ENCODE measurements at regions not wholly inside any gene's neighbourhood (a gene's known extent, or its start where the extent isn't known, plus 50 kb on each side); places are given as distances from the start of the nearest gene placed in this dataset.
"Not testable (repeated sequence)": the region's sequence is repeated elsewhere in the genome, so short reads cannot be mapped to it uniquely, and the experiment has no call there.

DNA sequence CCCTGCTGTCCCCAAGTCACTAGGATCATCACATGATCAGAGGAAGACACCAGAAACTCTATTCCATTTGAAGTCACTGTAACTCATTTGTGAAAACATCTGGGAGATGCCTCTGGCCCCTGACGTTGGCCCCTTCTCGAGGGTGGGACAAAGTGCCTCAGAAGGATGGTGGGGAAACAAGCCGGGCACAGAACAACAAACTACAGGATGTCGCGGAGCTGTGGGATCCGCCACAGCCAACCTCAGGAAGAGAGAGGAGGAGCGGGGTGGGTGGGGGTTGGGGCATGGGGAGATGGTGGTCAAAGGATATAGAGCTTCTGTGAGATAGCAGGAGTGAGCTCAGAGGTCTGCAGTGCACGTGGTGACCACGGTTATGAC, 265.6 kb upstream of the TCERG1L start:
- no peak for DNase-seq (ENCODE audit: low spot score)
- no peak for ATAC-seq

DNA sequence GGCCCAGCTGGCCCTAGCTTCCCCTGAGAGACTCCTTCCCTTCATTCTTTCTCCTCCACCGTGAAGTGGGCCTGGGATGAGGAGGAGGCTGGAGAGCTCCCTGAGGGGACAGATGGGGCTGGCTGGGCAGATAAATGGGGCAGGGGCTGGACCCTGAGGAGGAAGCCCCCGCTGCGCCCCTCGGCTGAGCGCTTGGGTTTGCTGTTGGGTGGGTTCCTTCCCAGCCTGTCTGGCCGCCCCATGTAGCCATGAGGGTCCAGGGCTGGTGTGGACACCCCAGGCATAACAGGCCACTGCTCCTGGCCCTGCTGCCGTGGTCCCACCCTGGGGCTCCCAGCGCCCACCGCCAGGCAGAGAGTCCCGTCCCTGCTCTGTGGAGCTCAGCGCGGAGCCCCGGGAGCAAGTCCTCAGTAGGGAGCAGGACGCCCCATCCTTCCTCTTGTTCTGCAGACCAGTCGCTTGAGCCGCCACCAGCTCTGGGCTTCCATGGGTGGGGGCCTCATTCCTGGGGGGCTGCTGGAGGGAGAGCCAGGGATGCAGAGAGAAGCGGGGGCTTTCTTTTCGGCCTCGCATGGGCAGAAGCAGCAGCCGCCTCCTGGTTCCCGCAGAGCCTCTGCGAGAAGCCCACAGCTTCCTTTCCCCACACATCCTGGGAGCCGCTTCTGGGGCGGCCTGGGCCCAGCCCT, 266.4 kb upstream of the TCERG1L start:
- ATAC-seq = no peak
- no peak for DNase-seq (ENCODE audit: low spot score)

DNA sequence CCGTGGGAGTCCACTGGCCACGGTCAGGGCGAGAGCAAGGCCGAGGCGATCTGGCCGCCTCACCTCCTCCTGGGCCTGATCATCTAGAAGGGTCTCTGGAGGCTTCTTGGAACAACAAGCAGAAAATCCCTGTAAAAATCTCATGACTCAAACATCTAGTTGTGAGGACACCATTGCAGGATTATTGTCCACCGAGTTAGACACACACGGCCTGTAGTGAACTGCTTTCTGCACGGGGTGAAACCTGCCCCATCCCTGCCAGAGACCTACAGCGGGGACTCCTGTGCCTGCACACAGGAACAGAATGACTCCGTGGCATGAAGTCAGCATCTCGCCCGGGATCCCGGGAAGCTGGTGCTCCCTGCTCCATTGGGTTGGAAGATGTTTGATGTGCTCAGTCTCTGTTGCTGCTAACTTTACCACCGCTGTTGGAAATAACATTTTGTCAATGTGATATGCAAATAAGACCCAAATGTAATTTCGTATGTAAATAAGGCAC, 267.0 kb upstream of the TCERG1L start:
- ATAC-seq (no peak), DNase-seq (ENCODE audit: low spot score) (no peak)

DNA sequence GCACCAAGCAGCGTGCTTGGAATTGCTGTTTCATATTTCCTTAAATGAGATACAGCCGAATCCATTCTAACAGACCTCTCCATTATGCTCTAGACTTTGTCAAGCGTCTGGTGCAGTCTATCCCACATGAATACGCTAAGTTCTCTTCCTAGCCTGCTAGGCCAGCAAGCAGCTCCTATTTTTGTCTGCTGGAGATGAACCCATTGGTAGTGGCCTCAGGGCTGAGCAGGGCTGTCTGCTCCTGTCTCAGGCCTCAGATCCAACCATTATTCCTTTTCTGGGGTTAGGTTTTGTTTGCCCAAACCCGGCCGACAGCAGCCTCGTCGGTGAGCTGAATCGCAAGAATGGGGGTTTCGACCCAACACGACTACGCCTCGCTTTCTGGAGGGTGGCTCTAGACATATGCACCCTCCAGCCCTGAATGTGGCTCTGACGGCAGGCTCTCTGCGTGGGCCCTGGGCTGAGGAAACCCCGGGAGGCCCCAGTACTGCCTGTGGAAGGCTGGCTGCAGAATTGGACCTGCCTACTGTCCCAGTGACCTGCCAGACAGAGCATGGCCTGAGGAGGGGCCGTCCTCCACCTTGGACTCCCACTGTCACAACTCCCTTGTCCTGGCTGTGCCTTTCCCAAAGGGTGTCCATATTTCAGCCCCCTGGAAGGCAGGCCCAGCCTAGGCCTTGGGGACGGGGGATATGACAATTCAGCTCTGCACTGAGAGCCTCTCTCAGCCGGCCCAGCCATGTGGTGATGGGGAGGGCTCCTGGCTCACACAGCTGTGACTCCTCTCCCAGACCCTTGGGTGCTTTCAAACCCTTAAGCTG, 267.9 kb upstream of the TCERG1L start:
- ATAC-seq (no peak), DNase-seq (ENCODE audit: low spot score) (peak; percentile 34)

DNA sequence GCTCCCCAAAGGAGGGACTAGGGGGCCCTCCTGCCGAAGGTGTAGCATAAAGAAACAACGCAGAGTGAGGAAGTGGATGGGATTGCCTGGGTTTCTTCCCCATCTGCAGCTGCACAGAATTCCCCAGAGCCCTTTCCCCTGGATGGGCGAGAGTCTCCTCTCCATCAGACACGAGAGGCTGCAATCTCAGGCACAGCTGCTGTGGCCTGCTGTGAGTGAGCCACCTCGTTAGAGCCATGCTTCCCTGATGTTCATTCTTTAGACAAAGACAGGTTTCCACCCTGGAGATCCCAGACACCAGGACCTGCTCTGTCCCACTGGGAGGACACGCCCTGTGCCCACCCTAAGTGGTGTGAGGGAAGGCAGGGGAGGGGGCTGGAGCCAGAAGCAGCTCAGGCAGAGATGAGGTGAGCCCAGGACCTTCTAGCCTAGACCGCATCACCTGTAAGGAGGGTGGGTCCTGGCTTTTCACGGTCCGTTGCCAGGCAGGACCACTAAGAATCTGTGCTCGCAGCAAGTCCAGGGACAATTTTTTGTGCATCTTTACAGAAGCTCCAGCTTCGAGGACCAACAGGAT, 268.6 kb upstream of the TCERG1L start:
- DNase-seq (ENCODE audit: low spot score) (peak; percentile 30), ATAC-seq (no peak)

DNA sequence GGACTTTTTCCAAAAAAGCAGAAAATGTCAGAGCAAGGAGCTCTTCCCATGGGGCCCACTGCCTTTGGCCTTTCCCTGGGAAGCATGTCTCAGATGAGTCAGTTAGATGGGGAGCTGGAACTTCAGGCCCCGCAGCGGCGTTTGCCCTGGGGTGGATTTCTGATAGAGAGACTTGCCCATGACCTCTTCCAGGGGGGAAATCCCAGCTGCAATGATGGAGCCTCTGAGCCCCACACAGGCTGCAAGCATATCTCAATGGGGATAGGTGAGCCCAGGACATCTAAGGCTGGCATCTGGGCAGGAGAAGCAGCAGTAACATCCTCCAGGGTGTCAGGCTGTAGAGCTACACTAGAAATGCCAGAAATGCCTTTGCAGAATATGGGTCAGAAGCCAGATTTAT, 269.2 kb upstream of the TCERG1L start:
- no peak for ATAC-seq

DNA sequence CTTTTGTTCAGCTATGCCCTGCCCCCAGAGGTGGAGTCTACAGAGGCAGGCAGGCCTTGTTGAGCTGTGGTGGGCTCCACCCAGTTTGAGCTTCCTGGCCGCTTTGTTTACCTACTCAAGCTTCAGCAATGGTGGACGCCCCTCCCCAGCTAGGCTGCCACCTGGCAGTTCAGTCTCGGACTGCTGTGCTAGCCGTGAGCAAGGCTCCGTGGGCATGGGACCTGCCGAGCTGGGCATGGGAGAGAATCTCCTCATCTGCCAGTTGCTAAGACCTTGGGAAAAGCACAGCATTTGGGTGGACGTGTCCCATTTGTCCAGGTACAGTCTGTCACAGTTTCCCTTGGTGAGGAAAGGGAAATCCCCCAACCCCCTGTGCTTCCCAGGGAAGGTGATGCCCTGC, 270.0 kb upstream of the TCERG1L start:
- not testable (repeated sequence) for ATAC-seq; DNase-seq (ENCODE audit: low spot score)

More for the DNA sequence above, 269.2 kb upstream of the TCERG1L start:
- no peak for DNase-seq (ENCODE audit: low spot score)

DNA sequence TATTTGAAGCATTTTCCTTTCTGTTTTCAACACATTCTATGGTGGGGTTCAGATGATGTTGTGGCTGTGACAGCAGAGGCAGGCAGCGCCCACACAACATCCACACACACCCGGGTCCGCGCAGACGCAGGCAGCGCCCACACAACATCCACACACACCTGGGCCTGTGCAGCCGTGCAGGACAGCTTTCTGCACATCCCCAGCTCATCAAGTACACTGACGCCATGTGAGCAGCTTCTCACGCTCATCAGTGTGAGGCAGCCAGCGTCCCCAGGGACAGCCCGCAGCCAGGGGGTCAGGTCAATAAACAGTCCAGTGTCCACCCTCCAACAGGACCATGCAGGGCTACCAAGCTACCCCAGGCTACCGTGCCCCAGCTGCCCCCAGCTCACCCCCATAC, 272.8 kb upstream of the TCERG1L start:
- ATAC-seq (no peak), DNase-seq (ENCODE audit: low spot score) (no peak)

DNA sequence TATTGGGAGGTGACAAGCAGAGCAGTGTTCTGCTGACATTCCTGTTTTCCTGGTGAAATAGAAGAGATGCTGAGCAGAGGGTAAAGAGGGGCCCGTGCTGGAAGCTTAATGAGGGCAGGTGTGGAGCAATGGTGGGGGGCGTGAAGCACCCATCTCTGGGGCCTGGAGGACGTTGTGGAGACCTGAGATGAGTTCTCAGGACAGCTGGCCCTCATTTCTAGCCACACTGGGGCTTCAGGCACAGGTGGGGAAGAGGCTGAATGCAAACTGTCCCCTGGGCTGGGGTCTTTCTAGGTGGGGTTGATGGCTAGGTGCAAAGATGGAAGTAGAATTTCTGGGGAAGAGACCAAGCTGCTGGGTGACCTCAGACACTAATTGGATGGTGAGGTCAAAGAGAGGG, 274.2 kb upstream of the TCERG1L start:
- no peak for DNase-seq (ENCODE audit: low spot score)
- ATAC-seq = no peak

DNA sequence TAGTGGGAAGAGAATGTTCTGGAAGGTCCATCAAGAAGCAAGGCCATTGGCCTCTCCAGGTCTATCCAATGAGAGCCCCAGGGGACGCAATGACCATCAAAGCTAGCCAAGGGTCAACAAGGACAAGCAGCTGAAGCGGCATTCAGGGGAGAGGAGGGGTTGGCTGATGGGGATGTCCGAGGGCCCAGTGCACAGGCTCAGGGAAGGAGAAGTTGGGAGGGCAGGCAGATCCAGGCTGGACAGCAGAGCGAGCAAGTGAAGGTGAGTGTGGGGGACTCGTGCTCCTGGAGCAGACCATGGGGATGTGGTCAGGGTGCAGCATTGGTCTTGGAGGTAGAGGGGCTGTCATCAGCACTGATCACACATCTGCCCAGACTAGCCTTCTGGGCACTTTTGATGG, 275.4 kb upstream of the TCERG1L start:
- ATAC-seq (no peak), DNase-seq (ENCODE audit: low spot score) (no peak)

DNA sequence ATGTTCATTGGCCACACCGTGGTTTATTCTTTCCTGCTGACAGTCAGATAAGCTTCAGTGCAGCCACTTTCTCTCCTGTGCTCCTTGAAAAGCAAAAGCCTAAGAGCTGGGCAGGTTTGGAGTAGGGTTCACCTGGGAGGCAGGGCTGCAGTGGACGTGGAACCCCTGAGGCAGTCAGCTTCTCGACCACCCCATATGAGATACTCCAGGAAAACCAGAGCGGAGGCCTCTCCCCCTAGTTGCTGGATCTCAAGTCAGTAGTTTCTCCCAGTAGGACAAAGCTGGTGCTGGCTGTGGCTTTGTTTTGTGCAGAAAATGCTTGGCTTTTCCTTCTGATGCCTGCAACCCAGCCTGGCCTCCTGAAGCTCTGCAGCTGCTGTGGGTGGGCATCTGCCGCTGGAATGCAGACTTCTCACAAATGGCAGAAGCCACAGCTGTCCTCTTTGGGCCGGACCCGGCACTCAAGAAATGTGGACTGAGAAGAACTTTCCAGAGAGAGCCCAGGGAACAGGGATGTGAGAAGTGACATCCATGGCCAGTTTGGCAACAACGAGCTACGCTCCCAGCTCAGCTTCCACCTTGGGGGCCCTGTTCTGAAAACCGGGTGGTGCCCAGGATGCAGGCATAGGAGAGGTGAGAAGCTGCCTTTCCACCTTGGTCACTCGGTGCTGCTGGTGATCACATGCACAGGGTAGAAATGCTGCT, 276.6 kb upstream of the TCERG1L start:
- ATAC-seq (no peak), DNase-seq (ENCODE audit: low spot score) (no peak)

DNA sequence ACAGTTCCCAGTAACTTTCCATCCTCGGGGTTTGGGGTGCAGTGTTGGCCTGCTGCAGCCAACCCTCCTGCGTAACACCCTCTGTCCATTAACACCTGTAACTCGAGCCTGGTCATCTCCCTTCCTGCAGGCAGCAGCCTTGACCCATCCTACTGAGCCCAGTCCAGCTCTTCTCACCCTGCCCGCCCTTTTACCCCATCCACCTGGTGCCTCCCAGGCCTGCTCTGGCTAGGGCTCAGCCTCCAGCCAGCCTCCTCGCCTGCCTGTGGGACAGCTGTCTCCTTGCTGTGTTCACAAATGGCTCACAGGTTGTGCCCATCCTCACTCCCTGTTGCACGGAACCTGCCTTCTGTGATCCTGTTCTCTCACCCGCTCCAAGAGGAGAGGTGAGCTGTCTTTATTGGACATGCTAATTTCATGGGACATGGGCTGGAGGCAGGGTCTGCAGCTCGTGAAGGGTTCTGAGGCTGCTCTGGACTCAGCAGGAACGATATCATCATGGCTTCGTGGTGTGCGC, 277.2 kb upstream of the TCERG1L start:
- no peak for DNase-seq (ENCODE audit: low spot score)

DNA sequence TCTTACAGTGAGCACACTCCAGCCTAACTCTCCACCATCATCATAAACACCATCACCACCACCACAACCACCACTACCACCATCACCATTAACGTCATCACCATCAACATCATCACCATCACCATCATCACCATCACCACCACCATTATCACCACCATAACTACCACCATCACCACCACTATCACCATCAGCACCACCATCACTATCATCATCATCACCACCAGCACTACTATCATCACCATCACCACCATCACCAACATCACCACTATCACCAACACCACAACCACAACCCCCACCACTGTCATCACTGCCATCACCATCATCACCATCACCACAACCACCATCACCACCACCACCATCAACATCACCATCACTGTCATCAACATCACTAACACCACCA, 279.0 kb upstream of the TCERG1L start:
- DNase-seq (ENCODE audit: low spot score) (no peak), ATAC-seq (no peak)

More for the DNA sequence above, 277.2 kb upstream of the TCERG1L start:
- ATAC-seq = no peak

DNA sequence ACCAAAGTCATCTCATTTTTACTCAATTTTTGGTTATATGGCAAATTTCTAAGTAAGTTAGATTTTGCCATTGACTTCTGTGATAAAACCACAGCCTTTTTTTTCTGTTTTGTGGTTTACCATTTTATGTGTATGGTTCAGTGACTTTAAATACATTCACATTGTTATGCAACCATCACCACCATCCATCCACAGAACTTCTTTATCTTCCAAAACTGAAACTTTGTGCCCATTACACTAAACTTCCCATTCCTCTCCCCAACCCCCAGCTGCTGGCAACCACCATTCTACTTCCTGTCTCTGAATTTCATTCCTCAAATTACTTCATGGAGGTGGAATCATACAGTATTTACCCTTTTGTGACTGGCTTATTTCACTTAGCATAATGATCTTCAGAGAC, 280.4 kb upstream of the TCERG1L start:
- ATAC-seq = no peak

DNA sequence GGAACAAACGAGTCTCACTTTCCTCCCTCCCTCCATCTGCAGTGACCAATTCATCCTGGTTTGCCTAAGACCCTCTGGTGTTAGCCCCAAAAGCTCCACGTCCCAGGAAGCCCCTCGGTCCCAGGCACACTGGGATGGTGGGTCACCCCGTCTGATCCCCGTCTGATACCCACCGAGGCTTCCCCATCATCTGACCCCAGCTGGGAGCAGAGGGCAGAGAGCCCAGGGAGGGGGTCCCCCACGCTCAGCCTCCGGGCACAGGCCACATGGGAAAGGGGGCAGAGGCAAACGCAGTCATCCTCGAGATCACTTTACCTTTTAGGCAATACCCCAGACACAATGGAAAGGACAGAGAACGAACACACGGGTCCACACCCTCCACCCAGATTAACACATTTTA, 291.6 kb upstream of the PPP2R2D start:
- ATAC-seq = no peak
- DNase-seq (ENCODE audit: low spot score) = no peak

More for the DNA sequence above, 280.4 kb upstream of the TCERG1L start:
- DNase-seq (ENCODE audit: low spot score) = no peak

DNA sequence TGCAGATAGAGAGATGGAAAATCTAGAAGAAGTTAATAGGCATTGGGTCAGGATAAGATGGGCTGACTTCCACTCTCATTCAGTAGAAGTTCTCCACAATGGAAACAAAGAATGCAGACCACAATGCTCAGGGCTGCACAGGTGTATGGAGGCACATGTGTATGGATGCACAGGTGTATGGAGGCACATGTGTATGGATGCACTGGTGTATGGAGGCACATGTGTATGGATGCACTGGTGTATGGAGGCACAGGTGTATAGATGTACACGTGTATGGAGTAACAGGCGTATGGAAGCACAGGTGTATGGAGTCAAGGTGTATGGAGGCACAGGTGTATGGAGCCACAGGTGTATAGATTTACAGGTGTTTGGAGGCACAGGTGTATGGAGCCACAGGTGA, 285.7 kb upstream of the PPP2R2D start:
- DNase-seq (ENCODE audit: low spot score) = no peak
- no peak for ATAC-seq

DNA sequence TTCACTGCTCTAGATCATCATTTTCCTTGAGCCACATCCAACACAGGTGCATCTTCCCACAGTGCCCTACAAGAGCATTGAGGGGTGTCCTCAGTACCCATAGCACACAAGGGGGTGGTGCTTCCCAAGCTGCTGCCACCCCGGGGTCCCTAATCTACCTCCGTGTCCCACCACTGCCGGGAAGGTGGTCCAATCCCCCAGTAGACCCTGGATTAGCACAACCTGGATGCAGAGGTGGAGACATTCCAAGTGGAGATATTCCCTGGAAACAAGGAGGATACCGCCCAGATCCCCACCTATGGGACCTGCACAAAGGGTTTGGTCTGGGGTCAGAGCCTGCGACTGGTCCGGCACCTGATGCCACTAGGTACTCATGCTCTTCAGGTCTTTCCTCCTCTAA, 284.8 kb upstream of the PPP2R2D start:
- ATAC-seq (no peak), DNase-seq (ENCODE audit: low spot score) (no peak)

DNA sequence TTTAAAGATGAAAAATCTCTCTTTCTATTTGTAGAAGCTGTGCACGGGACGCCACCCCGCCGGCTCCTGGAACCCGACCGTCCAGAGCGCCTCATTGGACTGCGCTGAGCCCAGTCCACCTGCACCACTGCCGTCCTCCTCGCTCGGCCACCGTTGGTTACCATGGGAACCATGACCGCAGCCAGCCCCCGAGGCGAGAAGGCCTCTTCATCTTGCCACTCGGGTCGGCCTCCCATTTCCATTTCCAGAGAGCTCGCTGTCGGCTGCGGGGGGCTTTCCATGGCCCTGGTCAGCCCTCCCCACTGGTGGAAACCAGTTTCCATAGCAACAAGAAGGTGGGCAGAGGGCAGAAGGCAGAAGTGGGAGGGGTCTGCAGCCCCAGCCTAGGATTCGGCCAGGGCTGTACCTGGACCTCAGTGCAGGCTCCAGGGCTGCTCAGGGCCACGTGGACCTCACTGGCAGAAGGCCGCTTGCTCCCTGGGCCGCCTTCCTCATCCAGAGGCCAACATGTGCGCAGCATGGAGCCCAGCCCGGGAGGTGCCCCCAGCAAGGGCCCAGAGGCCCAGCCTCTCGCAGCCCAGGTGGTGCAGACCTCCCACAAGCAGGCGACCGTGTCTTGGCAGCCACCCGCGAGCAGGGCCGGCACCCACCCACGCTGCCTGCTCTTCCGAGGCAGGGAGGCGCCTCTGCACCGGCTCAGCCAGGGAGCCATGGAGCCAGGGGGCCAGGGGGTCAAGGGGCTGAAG, 283.5 kb upstream of the PPP2R2D start:
- DNase-seq (ENCODE audit: low spot score) (no peak), ATAC-seq (no peak)

DNA sequence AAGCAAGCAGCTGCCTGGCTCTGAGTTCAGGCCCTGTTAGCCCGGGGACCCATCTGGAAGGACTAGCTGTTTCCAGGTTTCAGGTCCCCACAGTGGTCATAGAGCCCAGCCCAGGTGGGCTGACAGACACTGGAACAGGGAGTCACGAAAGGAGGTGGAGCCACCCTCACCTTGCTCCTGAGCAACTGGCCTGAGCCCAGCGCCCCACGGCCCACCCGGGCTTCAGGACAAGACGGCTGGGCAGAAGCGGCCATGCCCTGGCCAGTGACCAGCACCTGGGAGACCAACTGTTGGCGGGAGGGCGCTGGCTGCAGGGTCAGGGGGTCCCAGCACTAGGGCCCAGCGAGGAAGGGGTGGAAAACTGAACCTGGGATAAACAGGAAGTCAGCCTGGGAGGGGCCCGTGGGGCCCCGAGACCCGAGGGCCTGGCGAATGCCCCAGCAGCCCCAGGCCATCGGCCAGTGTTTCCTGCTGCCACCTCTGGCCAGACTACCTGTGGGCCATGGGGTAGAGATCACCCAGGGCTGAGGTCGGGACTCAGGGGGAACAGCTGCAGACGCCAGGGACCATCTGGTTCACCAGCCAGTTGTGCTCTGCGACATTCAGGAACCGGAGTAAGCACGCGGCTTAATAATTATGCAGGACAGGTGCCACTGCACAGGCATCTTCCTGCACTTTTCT, 282.1 kb upstream of the PPP2R2D start:
- no peak for ATAC-seq

DNA sequence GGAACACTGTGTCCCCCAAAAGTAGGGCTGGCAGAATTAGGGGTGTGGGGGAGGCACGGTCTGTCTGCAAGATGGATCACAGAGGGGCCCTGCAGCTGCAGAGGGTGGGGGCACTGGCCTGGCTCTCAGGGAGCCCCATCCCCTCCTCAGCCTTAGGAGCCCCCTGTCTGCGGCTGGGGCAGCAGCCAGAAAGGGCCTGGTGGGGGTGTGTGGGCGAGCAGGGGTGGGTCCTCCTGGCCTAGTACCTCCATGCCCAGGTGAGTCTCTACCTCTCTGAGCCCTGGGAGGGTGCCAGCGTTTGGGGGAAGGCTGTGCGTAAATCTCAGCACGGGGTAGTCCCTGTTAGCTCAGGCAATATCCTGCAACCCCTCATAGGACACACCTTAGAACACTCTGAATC, 280.5 kb upstream of the PPP2R2D start:
- no peak for ATAC-seq
- DNase-seq (ENCODE audit: low spot score) = no peak

More for the DNA sequence above, 282.1 kb upstream of the PPP2R2D start:
- no peak for DNase-seq (ENCODE audit: low spot score)

Measured in left lobe of liver (tissue), 2 donors.